NCI-H345 treated with DMSO at 0.1 percent for 48 hours (cell line): ENCODE measurements at regions not wholly inside any gene's neighbourhood (a gene's known extent, or its start where the extent isn't known, plus 50 kb on each side); places are given as distances from the start of the nearest gene placed in this dataset.
"Not testable (repeated sequence)": the region's sequence is repeated elsewhere in the genome, so short reads cannot be mapped to it uniquely, and the experiment has no call there.

Experiments used
- DNase-seq: peaks from one replicate; lab custom pipeline; 2025; ENCODE audit not compliant: unreplicated experiment; lab: John Stamatoyannopoulos, UW

DNA sequence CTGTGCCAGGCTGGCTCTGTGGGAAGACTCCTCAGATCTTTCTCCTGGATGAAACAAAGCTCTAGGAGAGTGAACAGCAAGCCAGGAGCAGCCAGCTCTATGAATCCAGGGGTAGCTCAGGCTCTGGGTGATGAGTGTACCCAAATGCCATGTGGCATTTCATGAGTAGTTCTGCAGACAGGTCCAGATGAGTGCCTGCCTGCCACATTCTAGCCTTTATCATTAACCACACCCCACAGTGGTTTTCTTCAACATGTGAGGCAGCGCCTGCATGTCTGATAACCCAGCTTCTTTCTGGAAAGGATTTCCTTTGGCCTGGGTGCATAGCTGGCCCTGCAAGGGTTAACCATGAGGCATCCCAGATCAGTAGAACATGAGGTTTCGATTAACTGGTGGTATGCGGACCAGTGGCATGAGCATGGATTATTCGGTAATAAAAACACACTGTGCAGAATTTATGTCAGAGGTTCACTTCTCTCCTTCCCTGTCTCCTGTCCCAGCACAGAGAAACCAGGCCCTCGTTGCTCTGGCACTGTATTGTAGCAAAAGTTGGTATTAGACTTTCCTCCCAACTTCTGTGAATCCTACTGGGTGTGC is 381.9 kb upstream of the ZNF462 start:
- DNase-seq: no peak

DNA sequence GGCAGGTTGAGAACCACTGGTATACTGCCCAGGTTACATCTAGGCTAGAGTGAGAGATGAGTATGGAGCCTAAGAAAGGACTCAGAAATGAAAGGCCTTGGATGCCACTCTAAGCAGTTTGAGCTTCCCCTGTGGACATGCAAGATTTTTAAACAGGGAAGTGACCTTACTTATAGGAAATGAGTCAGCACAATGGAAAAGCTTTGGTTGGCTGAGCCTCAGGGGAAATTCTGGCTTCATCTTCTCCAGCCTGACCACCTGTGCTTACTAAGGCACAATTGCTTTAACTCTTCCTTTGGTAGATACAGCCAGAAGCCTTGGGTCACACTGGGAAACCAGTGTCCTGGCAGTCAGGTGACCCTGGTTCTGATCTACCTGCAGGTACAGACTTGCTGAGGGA is 380.2 kb upstream of the ZNF462 start:
- no peak for DNase-seq

GRCh38 chr9:106486685-106487084 is 376.3 kb upstream of the ZNF462 start:
- DNase-seq: no peak

DNA sequence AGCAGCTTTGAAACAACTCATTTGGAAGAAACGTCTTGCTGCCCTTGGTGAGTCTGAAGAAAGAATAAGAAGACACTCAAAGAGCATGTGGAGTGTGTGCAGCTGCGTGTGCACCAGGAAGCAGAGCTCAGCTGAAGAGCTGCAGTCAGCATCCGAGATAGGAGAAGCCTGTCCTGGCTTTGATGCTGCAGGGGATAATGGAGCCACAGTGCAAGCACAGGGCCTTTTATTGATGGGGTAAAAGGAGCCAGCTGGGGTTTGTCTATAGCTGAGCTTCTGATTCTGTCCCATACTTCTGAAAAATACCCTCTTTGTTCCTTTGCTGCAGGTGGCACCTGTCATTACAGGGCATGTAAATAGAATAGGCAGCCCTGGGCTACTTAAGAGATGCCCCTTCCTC is 375.7 kb upstream of the ZNF462 start:
- no peak for DNase-seq

- DNase-seq: not testable (repeated sequence)
These were observed 370.8 kb upstream of the ZNF462 start for GRCh38 chr9:106492126-106492525.

DNA sequence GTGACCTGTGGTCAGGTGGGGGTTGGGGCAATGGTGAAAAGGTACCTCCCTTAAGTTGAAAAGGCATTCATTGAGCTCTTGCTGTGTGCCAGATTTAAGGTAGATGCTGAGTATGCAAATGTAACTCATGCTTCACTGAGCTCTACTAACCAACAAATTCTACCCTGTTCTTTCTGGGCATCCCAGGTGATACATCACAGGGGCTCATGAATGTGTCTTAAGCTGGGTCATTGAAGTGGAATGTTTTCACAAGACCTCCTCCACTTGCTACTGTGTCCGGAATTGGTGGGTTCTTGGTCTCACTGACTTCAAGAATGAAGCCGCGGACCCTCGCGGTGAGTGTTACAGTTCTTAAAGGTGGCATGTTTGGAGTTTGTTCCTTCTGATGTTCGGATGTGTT is 362.8 kb upstream of the ZNF462 start:
- DNase-seq: no peak

DNA sequence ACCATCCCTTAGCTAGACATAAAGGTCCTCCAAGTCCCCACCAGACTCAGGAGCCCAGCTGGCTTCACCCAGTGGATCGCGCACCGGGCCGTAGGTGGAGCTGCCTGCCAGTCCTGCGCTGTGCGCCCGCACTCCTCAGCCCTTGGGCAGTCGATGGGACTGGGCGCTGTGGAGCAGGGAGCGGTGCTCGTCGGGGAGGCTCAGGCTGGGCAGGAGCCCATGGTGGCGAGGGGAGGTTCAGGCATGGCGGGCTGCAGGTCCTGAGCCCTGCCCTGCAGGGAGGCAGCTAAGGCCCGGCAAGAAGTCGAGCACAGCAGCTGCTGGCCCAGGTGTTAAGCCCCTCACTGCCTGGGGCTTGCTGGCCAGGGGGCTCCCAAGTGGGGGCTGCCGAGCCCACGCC is 361.8 kb upstream of the ZNF462 start:
- DNase-seq: not testable (repeated sequence)

DNA sequence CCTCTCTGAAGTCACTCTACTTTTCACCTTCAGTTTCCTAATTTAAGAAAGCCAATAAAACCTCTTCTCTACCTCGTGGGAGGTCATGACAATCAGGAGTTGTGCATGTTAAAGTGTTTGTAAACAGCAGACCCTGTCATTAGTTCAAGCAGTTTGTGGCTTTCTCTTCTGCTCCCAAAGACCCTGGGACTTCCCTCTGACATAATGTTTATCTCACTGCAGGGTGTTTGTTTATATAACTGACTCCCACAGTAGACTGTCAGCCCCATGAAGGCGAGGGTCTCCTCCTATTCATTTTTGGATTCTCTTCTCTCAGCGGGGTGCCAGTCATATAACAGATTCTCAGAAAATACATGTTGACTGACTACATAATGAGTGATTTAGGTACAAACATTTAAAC is 360.0 kb upstream of the ZNF462 start:
- DNase-seq: no peak

- no peak for DNase-seq
These were observed 359.2 kb upstream of the ZNF462 start for GRCh38 chr9:106503759-106504158.

DNA sequence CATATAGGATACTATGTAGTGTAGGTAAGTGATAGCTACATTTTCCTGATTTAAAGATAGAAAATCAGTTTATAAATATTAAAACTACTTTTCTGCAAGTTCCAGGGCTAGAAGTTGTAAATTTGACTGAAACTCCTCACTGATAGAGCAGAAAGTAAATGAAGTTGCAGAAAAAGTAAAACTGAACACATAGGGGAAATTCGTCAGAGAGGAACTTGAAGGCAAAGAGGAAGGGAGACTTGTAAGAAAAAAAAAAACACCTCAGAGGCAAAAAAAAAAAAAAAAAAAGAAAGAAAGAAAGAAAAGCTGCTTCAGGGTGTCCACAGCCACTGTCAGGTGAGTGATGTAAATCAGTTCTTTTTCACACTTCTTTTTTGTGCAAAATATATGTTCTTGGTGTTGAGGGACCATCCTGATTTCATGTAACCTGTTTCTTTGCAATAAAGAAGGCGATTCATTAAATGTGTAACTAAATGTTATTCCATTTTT is 336.2 kb upstream of the ZNF462 start:
- no peak for DNase-seq

- no peak for DNase-seq
These were observed 334.8 kb upstream of the ZNF462 start for GRCh38 chr9:106528158-106528557.

DNA sequence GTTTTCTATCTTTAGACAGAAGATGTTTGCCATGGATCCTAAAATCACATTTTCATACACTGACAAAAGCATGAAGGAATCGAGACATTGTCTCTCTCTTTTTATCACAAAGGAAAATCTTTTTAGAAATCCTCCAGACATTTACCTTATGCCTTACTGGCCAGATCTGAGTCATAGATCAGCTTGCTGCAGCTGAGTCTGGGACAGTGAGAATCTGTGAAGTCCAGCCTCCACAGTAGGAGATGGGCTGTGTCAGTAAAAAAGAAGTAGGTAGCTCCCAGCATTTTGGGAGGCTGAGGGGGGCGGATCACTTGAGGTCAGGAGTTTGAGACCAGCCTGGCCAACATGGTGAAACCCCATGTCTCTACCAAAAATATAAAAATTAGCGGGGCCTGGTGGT is 333.4 kb upstream of the ZNF462 start:
- DNase-seq: no peak

DNA sequence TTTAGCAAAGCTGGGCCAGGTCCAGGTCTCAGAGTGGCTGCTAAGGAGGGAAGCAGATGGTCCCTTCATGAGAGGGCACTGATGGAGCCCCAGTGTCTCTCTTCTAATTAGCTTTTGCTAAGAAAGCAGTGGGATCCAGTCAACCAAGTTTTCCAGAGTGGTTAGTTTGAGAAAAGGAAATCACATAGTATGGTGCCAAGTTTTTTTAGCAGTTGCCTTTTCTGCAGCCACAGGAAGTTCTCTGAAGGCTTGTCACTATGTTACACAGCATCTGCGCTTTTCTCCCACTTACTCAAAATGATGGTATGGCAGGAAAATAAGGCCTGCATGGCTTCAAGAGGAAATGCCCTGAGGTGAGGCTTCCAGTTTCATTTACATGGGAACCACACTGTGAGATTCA is 331.5 kb upstream of the ZNF462 start:
- DNase-seq: no peak

GRCh38 chr9:106532306-106533015 is 330.5 kb upstream of the ZNF462 start:
- no peak for DNase-seq

- no peak for DNase-seq
These were observed 328.2 kb upstream of the ZNF462 start for GRCh38 chr9:106534800-106535199.

GRCh38 chr9:106535439-106535838 is 327.5 kb upstream of the ZNF462 start:
- no peak for DNase-seq

- DNase-seq: no peak
These were observed 304.8 kb upstream of the ZNF462 start for GRCh38 chr9:106557996-106558667.

DNA sequence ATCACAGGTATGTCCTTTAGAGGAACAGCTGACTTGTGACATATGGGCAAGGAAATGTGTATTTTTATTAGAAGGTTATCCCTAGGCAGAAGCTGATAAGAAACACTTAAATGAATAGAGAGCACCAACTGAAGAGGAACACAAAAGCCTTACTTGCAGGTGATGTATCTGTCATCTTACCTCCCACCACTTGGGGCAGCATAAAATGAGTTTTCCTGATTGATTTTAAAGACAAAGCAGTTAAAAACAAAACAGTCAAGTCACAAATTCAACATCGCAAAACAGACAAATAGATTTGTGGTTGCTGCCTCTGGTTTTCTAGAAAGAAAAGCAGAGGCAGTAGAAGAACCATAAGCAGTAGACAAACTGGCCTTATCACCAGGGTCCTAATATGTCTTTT is 302.4 kb upstream of the ZNF462 start:
- no peak for DNase-seq

DNA sequence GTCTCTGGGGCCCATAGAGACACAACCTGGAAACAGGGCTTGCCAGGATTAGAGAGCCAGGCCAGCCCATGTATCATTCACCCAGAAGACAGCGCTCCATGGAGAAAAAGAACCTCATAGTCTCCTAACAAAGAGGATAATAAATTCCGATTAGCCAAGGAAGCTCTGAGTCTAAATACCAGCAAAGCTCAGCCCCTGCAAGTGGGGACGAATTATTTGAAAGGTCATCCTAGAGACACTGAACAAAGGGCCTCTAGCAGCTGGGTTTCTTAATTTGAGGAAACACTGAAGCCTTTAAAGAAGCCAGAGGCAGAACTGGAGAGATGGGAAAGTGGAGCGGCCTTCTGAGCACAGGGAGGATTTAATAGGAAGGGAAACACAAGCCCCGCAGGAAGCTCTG is 287.1 kb upstream of the ZNF462 start:
- no peak for DNase-seq

DNA sequence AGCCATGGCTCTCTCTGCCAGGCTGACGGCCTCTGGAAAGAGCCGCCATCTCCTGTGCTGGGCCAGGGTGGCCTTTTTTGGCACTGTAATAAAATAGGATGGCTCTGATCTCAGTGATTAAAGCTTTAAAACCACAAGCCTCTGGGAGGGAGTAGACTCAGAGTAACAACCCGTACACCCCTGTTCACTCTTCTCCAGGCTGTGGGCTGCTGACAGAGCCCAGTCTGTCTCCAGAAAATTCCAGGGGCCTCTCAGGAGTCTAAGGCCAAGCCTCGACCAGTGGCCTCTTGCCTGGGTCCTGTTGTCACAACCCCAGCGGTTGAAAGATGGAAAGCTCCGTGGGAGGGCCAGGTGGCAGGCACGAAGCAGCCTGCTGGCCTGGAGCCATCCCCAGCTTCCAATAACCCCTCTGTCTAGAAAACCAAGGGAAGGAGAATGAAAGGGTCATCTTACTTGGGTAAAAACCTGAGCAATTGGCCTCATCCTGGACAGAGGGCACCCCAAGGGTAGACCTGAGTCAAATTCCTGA is 286.7 kb upstream of the ZNF462 start:
- no peak for DNase-seq

- no peak for DNase-seq
These were observed 285.8 kb upstream of the ZNF462 start for GRCh38 chr9:106577121-106577520.

- DNase-seq: no peak
These were observed 282.4 kb upstream of the ZNF462 start for GRCh38 chr9:106580546-106580945.
